ENCODE measurements at regions not wholly inside any gene's neighbourhood (a gene's known extent, or its start where the extent isn't known, plus 50 kb on each side); places are given as distances from the start of the nearest gene placed in this dataset.

DNA sequence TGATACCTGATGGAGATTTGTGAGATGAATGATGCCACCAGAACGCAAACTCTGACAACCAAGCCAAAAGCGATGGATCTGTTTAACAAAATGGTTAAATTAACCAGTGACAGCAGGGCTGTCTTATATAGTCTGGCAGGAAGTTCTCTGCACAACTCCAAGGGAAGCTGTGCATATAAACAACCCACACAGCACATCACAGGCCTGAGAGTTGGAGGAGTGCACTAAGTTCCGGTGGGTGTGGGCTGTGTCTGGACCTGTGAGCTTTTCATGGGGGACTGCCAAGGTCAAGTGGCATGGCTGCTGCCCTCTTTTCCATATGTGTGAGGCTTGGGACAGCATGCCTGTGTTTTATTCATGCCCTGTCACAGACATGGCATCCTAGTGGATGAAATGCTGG lies 414.6 kb upstream of the TRIB2 start:
- intact Hi-C loops (cut with DNase I), result no loop called here

DNA sequence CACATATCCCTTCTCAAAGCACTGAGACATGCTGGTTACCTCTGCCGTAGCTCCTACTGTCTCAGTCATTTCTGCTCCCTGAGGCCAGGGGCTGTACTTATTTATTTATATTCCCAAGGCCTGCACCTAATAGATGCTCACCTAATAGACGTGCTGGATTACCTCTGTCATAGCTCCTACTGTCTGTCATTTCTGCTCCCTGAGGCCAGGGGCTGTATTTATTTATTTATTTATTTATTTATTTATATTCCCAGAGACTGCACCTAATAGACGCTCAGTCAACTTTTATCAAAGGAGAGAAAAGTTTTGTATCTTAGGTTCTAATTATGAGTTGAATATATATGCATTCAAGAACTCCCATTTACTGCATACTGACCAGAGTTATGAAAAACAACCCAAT lies 414.0 kb upstream of the TRIB2 start:
- no peak overlapping the region for H3K27ac ChIP-seq
- no peak for DNase-seq
- TF ChIP-seq EP300 (IDR thresholded peaks at IDR 0.05), result no peak
- TF ChIP-seq POLR2A (IDR thresholded peaks at IDR 0.05), result no peak
- TF ChIP-seq POLR2AphosphoS5 (IDR thresholded peaks at IDR 0.05), result no peak
- TF ChIP-seq, protein P1, sequence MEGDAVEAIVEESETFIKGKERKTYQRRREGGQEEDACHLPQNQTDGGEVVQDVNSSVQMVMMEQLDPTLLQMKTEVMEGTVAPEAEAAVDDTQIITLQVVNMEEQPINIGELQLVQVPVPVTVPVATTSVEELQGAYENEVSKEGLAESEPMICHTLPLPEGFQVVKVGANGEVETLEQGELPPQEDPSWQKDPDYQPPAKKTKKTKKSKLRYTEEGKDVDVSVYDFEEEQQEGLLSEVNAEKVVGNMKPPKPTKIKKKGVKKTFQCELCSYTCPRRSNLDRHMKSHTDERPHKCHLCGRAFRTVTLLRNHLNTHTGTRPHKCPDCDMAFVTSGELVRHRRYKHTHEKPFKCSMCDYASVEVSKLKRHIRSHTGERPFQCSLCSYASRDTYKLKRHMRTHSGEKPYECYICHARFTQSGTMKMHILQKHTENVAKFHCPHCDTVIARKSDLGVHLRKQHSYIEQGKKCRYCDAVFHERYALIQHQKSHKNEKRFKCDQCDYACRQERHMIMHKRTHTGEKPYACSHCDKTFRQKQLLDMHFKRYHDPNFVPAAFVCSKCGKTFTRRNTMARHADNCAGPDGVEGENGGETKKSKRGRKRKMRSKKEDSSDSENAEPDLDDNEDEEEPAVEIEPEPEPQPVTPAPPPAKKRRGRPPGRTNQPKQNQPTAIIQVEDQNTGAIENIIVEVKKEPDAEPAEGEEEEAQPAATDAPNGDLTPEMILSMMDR (IDR thresholded peaks at IDR 0.05), result no peak
- H3K4me3 ChIP-seq, result no peak overlapping the region
- no peaks in the 10 kb centered on the region for H3K27me3 ChIP-seq
- H3K9me3 ChIP-seq, result no peaks in the 10 kb centered on the region
- H3K4me1 ChIP-seq, result peaks cover 0 to 21% (median 18%) of the 10 kb centered on the region in 4 donors
- intact Hi-C loops (cut with DNase I), result no loop called here
- WGBS, 2 donors, result 95% methylated on average over 3 of the region's 3 CpGs
- H3K36me3 ChIP-seq, result no peaks in the 10 kb centered on the region

More for the DNA sequence above, 414.6 kb upstream of the TRIB2 start:
- Histone ChIP-seq H3K9me3 (no peaks in the 10 kb centered on the region), H3K36me3 (no peaks in the 10 kb centered on the region), H3K27me3 (no peaks in the 10 kb centered on the region), H3K27ac (no peak overlapping the region), H3K4me3 (no peak overlapping the region), H3K4me1 (peaks cover 0 to 21% (median 18%) of the 10 kb centered on the region in 4 donors)
- TF ChIP-seq, protein P1 (IDR thresholded peaks at IDR 0.05), result no peak
- TF ChIP-seq POLR2AphosphoS5 (IDR thresholded peaks at IDR 0.05) (no peak), EP300 (IDR thresholded peaks at IDR 0.05) (no peak), POLR2A (IDR thresholded peaks at IDR 0.05) (no peak)
- 78 to 89% methylated on average over 3 of the region's 3 CpGs for WGBS, 2 donors
- DNase-seq, result no peak

DNA sequence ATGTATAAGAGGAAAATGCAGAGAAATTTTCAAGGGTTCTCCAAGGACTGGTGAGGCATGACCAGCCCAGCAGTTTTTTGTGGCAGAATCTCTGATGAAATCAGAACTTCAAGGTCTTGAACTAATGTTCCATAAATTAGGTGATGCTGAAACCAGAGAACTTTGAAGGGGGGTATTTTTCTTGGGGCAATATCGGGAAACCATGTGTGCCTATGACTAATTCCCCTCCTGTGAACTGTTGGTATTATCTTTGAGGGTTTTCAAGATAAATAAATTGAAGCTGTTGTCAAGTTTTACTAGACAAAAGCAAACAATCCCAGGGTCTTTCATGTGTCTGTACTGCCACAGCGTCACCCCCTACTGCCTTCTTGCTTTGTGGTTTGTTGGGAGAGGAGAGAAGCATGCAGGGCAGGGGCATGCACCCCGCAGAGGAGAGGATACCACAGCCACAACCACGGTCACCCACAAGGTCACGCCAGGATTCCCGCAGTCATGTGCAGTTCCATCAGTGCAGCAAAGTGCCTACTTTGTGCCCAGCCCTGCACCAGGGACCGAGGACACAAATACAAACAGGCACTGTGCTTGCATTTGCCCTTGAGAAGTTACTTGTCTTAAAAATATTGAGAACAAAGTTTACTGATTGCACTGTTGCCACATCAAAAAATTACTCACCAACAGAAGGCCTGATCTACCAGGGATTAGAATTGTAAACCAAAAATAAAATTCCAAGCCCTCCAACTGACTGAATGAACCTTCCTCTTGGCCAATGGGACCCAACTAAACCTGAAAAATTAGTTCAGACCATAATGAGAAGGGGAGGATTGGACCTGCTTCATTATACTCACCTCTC lies 413.3 kb upstream of the TRIB2 start:
- Histone ChIP-seq H3K27me3 (no peaks in the 10 kb centered on the region), H3K36me3 (no peaks in the 10 kb centered on the region), H3K4me1 (peaks cover 0 to 21% (median 18%) of the 10 kb centered on the region in 4 donors), H3K9me3 (no peaks in the 10 kb centered on the region), H3K4me3 (no peak overlapping the region), H3K27ac (no peak overlapping the region)
- intact Hi-C loops (cut with DNase I), result no loop called here
- no peak for DNase-seq
- TF ChIP-seq EP300 (IDR thresholded peaks at IDR 0.05) (no peak), POLR2AphosphoS5 (IDR thresholded peaks at IDR 0.05) (no peak), POLR2A (IDR thresholded peaks at IDR 0.05) (no peak)
- TF ChIP-seq, protein P1 (IDR thresholded peaks at IDR 0.05), result no peak
- WGBS, 2 donors, result 62 to 77% methylated on average over 7 of the region's 7 CpGs

DNA sequence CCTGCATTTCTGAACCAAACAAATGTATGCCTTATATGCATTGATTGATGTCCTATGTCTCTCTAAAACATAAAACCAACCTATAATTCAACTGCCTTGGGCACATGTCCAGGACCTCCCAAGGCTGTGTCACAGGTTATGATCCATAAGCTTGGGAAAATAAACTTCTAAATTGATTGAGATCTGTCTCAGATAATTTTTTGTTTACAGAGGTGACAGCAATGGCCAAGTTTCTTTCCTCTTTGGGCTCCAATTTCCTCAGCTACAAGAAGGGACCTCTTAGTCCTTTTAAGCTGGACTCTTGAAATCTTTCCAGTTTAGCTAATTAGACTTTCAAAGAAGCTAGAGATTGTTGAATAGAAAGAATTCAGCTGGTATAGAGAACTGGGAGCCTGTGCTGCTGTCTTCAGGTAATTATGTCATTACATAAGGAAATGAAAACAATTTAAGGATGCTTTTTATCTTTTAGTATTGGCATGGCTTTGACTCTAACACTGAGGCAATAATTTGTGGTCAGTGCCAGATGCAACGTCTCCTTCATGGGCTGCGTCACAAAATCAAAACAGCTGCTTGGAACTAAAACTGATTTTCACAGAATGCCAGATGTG lies 412.1 kb upstream of the TRIB2 start:
- Histone ChIP-seq H3K4me1 (peaks cover 0 to 21% (median 16%) of the 10 kb centered on the region in 4 donors), H3K9me3 (no peaks in the 10 kb centered on the region), H3K27me3 (no peaks in the 10 kb centered on the region), H3K36me3 (no peaks in the 10 kb centered on the region), H3K4me3 (no peak overlapping the region), H3K27ac (no peak overlapping the region)
- WGBS, 2 donors, result 4 to 46% methylated on average over 2 of the region's 2 CpGs
- intact Hi-C loops (cut with DNase I), result no loop called here
- TF ChIP-seq POLR2AphosphoS5 (IDR thresholded peaks at IDR 0.05), result no peak
- no peak for DNase-seq

DNA sequence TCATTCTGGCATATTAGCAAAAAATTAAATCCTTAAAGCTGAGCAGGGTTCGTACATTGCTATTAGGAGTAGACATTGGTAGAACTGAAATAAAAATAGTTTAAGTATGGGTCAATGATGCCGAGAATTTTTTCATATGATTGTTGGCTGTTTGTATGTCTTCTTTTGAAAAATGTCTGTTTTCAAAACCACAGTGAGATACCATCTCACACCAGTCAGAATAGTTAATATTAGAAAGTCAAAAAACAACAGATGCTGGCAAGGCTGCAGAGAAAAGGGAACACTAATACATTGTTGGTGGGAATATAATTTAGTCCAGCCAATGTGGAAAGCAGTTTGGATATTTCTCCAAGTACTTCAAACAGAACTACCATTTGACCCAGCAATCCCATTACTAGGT lies 410.8 kb upstream of the TRIB2 start:
- Histone ChIP-seq H3K36me3 (no peaks in the 10 kb centered on the region), H3K9me3 (no peaks in the 10 kb centered on the region), H3K27ac (no peak overlapping the region), H3K4me1 (peaks cover 0 to 8% (median 4%) of the 10 kb centered on the region in 4 donors), H3K27me3 (no peaks in the 10 kb centered on the region), H3K4me3 (no peak overlapping the region)
- WGBS, 2 donors, result 71 to 76% methylated on average over 2 of the region's 2 CpGs
- TF ChIP-seq EP300 (IDR thresholded peaks at IDR 0.05), result no peak
- intact Hi-C loops (cut with DNase I), result no loop called here
- DNase-seq, result no peak
